Karpas-422 (cell line): ENCODE measurements at regions not wholly inside any gene's neighbourhood (a gene's known extent, or its start where the extent isn't known, plus 50 kb on each side); places are given as distances from the start of the nearest gene placed in this dataset.

ENCODE experiments used
- DNase-seq: peaks from one replicate; pipeline ENCODE4 v3.0.0-alpha.2; 2015
- H2AFZ ChIP-seq: fragments of 200-600 bp; sonication (generic); 2 replicates; pipeline ENCODE4 v1.6.1; 2014; ENCODE audit warnings: antibody characterized with exemption, low read length, mixed read lengths
- H3K27ac ChIP-seq: fragments of 200-600 bp; sonication (generic); 2 replicates; pipeline ENCODE4 v1.5.1; 2014; ENCODE audit warnings: mild to moderate bottlenecking, low read length, moderate library complexity
- H3K27me3 ChIP-seq: fragments of 200-600 bp; sonication (generic); 2 replicates; pipeline ENCODE4 v1.6.1; 2014; ENCODE audit warnings: low read length, mixed read lengths
- H3K36me3 ChIP-seq: fragments of 200-600 bp; sonication (generic); 2 replicates; pipeline ENCODE4 v1.6.1; 2014; ENCODE audit warnings: low read length, mixed read lengths; ENCODE audit not compliant: insufficient read depth
- H3K4me1 ChIP-seq: fragments of 200-600 bp; sonication (generic); 2 replicates; pipeline ENCODE4 v1.6.1; 2014; ENCODE audit warnings: mild to moderate bottlenecking, low read length, mixed read lengths
- H3K4me2 ChIP-seq: fragments of 200-600 bp; sonication (generic); 2 replicates; pipeline ENCODE4 v1.6.1; 2014; ENCODE audit warnings: low read length, low read depth, mild to moderate bottlenecking; ENCODE audit not compliant: poor library complexity, severe bottlenecking
- H3K4me3 ChIP-seq: fragments of 200-600 bp; sonication (generic); 2 replicates; pipeline ENCODE4 v1.5.1; 2014; ENCODE audit warnings: mild to moderate bottlenecking, antibody characterized with exemption, low read length, mixed read lengths
- H3K79me2 ChIP-seq: fragments of 200-600 bp; sonication (generic); 2 replicates; pipeline ENCODE4 v1.6.1; 2014; ENCODE audit warnings: mild to moderate bottlenecking, low read length, mixed read lengths
- H3K9ac ChIP-seq: fragments of 200-600 bp; sonication (generic); 2 replicates; pipeline ENCODE4 v1.6.0; 2014; ENCODE audit warnings: low read length
- H3K9me2 ChIP-seq: fragments of 200-600 bp; sonication (generic), shearing (Covaris generic); replicated peaks from 2 replicates; pipeline ENCODE4 v1.6.0; 2014; ENCODE audit warnings: mild to moderate bottlenecking, low read length, moderate library complexity; ENCODE audit not compliant: insufficient read depth
- H3K9me3 ChIP-seq: fragments of 300-700, 200-600 bp; sonication (generic); 2 replicates; pipeline ENCODE4 v1.6.1; 2014; ENCODE audit warnings: low read length, mixed read lengths
- H4K20me1 ChIP-seq: fragments of 200-600 bp; sonication (generic); 2 replicates; pipeline ENCODE4 v1.6.1; 2014; ENCODE audit warnings: mild to moderate bottlenecking, antibody characterized with exemption, low read length, low read depth; ENCODE audit not compliant: insufficient read depth

- no peak for DNase-seq
- Histone ChIP-seq H3K9me3 (peaks cover 13% of the 10 kb centered on the region), H3K27ac (no peak overlapping the region), H4K20me1 (no peaks in the 10 kb centered on the region), H3K79me2 (no peaks in the 10 kb centered on the region), H3K9ac (no peak overlapping the region), H3K4me3 (no peak overlapping the region), H3K9me2 (no peaks in the 10 kb centered on the region), H3K4me1 (no peaks in the 10 kb centered on the region), H3K4me2 (no peak overlapping the region), H3K27me3 (no peaks in the 10 kb centered on the region), H2AFZ (no peak overlapping the region), H3K36me3 (no peaks in the 10 kb centered on the region)
Measured at GRCh38 chr13:111572956-111573761, 252.7 kb downstream of the TEX29 start.

- Histone ChIP-seq H3K9me3 (peaks cover 13% of the 10 kb centered on the region), H3K4me2 (no peak overlapping the region), H3K27ac (no peak overlapping the region), H3K36me3 (no peaks in the 10 kb centered on the region), H3K4me1 (no peaks in the 10 kb centered on the region), H3K4me3 (no peak overlapping the region), H3K27me3 (no peaks in the 10 kb centered on the region), H3K79me2 (no peaks in the 10 kb centered on the region), H3K9me2 (no peaks in the 10 kb centered on the region), H2AFZ (no peak overlapping the region), H4K20me1 (no peaks in the 10 kb centered on the region), H3K9ac (no peak overlapping the region)
- no peak for DNase-seq
Measured at GRCh38 chr13:111573801-111574200, 253.4 kb downstream of the TEX29 start.

GRCh38 chr13:111575276-111575675 is 254.8 kb downstream of the TEX29 start:
- no peak overlapping the region for H3K9ac ChIP-seq
- H3K27me3 ChIP-seq: no peaks in the 10 kb centered on the region
- H3K27ac ChIP-seq: no peak overlapping the region
- no peak overlapping the region for H2AFZ ChIP-seq
- no peak for DNase-seq
- H3K4me1 ChIP-seq: no peaks in the 10 kb centered on the region
- no peaks in the 10 kb centered on the region for H3K79me2 ChIP-seq
- H3K4me2 ChIP-seq: no peak overlapping the region
- H3K9me3 ChIP-seq: peaks cover 13% of the 10 kb centered on the region
- H3K4me3 ChIP-seq: no peak overlapping the region
- no peaks in the 10 kb centered on the region for H3K9me2 ChIP-seq
- H4K20me1 ChIP-seq: no peaks in the 10 kb centered on the region
- H3K36me3 ChIP-seq: no peaks in the 10 kb centered on the region

- Histone ChIP-seq H3K36me3 (no peaks in the 10 kb centered on the region), H3K4me1 (no peaks in the 10 kb centered on the region), H3K9me3 (peaks cover 13% of the 10 kb centered on the region), H3K9ac (no peak overlapping the region), H3K27me3 (no peaks in the 10 kb centered on the region), H3K9me2 (no peaks in the 10 kb centered on the region), H3K79me2 (no peaks in the 10 kb centered on the region), H2AFZ (no peak overlapping the region), H3K27ac (no peak overlapping the region), H4K20me1 (no peaks in the 10 kb centered on the region), H3K4me2 (no peak overlapping the region), H3K4me3 (no peak overlapping the region)
- DNase-seq: no peak
Measured at GRCh38 chr13:111575719-111576118, 255.3 kb downstream of the TEX29 start.

GRCh38 chr13:111577208-111577828 is 256.9 kb downstream of the TEX29 start:
- H3K4me2 ChIP-seq: no peak overlapping the region
- H3K9me3 ChIP-seq: peaks cover 13% of the 10 kb centered on the region
- no peak for DNase-seq
- H3K36me3 ChIP-seq: no peaks in the 10 kb centered on the region
- no peak overlapping the region for H2AFZ ChIP-seq
- no peak overlapping the region for H3K27ac ChIP-seq
- H4K20me1 ChIP-seq: no peaks in the 10 kb centered on the region
- no peaks in the 10 kb centered on the region for H3K9me2 ChIP-seq
- H3K4me1 ChIP-seq: no peaks in the 10 kb centered on the region
- no peaks in the 10 kb centered on the region for H3K79me2 ChIP-seq
- no peak overlapping the region for H3K9ac ChIP-seq
- no peaks in the 10 kb centered on the region for H3K27me3 ChIP-seq
- no peak overlapping the region for H3K4me3 ChIP-seq

- Histone ChIP-seq H3K4me3 (no peak overlapping the region), H2AFZ (no peak overlapping the region), H3K9ac (no peak overlapping the region), H3K27ac (no peak overlapping the region), H3K36me3 (no peaks in the 10 kb centered on the region), H3K27me3 (no peaks in the 10 kb centered on the region), H3K9me2 (no peaks in the 10 kb centered on the region), H4K20me1 (no peaks in the 10 kb centered on the region), H3K9me3 (peaks cover 13% of the 10 kb centered on the region), H3K4me1 (no peaks in the 10 kb centered on the region), H3K79me2 (no peaks in the 10 kb centered on the region), H3K4me2 (no peak overlapping the region)
- DNase-seq: no peak
Measured at GRCh38 chr13:111577956-111578605, 257.6 kb downstream of the TEX29 start.

- Histone ChIP-seq H4K20me1 (no peaks in the 10 kb centered on the region), H3K27me3 (no peaks in the 10 kb centered on the region), H2AFZ (no peak overlapping the region), H3K36me3 (no peaks in the 10 kb centered on the region), H3K79me2 (no peaks in the 10 kb centered on the region), H3K4me1 (no peaks in the 10 kb centered on the region), H3K9me3 (no peaks in the 10 kb centered on the region), H3K4me3 (no peak overlapping the region), H3K27ac (no peak overlapping the region), H3K9me2 (no peaks in the 10 kb centered on the region), H3K9ac (no peak overlapping the region), H3K4me2 (no peak overlapping the region)
- DNase-seq: no peak
Measured at GRCh38 chr13:111584101-111584672, 263.7 kb downstream of the TEX29 start.

GRCh38 chr13:111584870-111585269 is 264.4 kb downstream of the TEX29 start:
- Histone ChIP-seq H2AFZ (no peak overlapping the region), H3K9me3 (no peaks in the 10 kb centered on the region), H3K4me2 (no peak overlapping the region), H3K4me1 (no peaks in the 10 kb centered on the region), H3K27me3 (no peaks in the 10 kb centered on the region), H3K4me3 (no peak overlapping the region), H3K27ac (no peak overlapping the region), H3K79me2 (no peaks in the 10 kb centered on the region), H3K36me3 (no peaks in the 10 kb centered on the region), H3K9me2 (no peaks in the 10 kb centered on the region), H3K9ac (no peak overlapping the region), H4K20me1 (no peaks in the 10 kb centered on the region)
- DNase-seq: no peak
